ENCODE measurements at regions not wholly inside any gene's neighbourhood (a gene's known extent, or its start where the extent isn't known, plus 50 kb on each side); places are given as distances from the start of the nearest gene placed in this dataset.
"Not testable (repeated sequence)": the region's sequence is repeated elsewhere in the genome, so short reads cannot be mapped to it uniquely, and the experiment has no call there.

GRCh38 chr18:49691177-49691608 is 122.1 kb downstream of the ACAA2 start:
- intact Hi-C loops (cut with DNase I) = no loop called here
- Histone ChIP-seq H3K9me3 (ENCODE audit: control insufficient read depth in 2 of 3, insufficient read depth in 1 of 3, low read length in 3 of 3) (no peaks in the 10 kb centered on the region), H3K27ac (ENCODE audit: low read depth in 2 of 2, low read length in 2 of 2) (no peak overlapping the region), H3K4me3 (ENCODE audit: low read length in 3 of 3) (no peak overlapping the region), H3K36me3 (ENCODE audit: control insufficient read depth in 2 of 3, insufficient read depth in 3 of 3, low read length in 3 of 3) (no peaks in the 10 kb centered on the region), H3K27me3 (ENCODE audit: control insufficient read depth, insufficient read depth, low read length) (no peaks in the 10 kb centered on the region), H3K4me1 (ENCODE audit: control insufficient read depth in 2 of 3, insufficient read depth in 2 of 3, low read depth in 1 of 3, low read length in 3 of 3) (peaks cover 0 to 2% (median 0%) of the 10 kb centered on the region in 3 donors), H3K9ac (ENCODE audit: low read length in 3 of 3) (no peak overlapping the region)
- DNase-seq = no peak
- FAIRE-seq = no peak
- no peak for TF ChIP-seq CTCF (IDR thresholded peaks at IDR 0.05; ENCODE audit: borderline replicate concordance, extremely low read depth, insufficient read depth)

GRCh38 chr18:49690312-49690711 is 123.0 kb downstream of the ACAA2 start:
- FAIRE-seq (no peak), DNase-seq (no peak)
- H3K27ac ChIP-seq (ENCODE audit: low read depth in 2 of 2, low read length in 2 of 2) = no peak overlapping the region
- no peak overlapping the region for H3K9ac ChIP-seq (ENCODE audit: low read length in 3 of 3)
- TF ChIP-seq CTCF (IDR thresholded peaks at IDR 0.05; ENCODE audit: borderline replicate concordance, extremely low read depth, insufficient read depth) = no peak
- peaks cover 0 to 2% (median 0%) of the 10 kb centered on the region in 3 donors for H3K4me1 ChIP-seq (ENCODE audit: control insufficient read depth in 2 of 3, insufficient read depth in 2 of 3, low read depth in 1 of 3, low read length in 3 of 3)
- no peaks in the 10 kb centered on the region for H3K27me3 ChIP-seq (ENCODE audit: control insufficient read depth, insufficient read depth, low read length)
- H3K9me3 ChIP-seq (ENCODE audit: control insufficient read depth in 2 of 3, insufficient read depth in 1 of 3, low read length in 3 of 3) = no peaks in the 10 kb centered on the region
- H3K4me3 ChIP-seq (ENCODE audit: low read length in 3 of 3) = no peak overlapping the region
- no peaks in the 10 kb centered on the region for H3K36me3 ChIP-seq (ENCODE audit: control insufficient read depth in 2 of 3, insufficient read depth in 3 of 3, low read length in 3 of 3)
- intact Hi-C loops (cut with DNase I) = no loop called here

GRCh38 chr18:49685231-49685942 is 123.5 kb downstream of the LIPG start:
- H3K9me3 ChIP-seq (ENCODE audit: control insufficient read depth in 2 of 3, insufficient read depth in 1 of 3, low read length in 3 of 3) = no peaks in the 10 kb centered on the region
- no peak overlapping the region for H3K9ac ChIP-seq (ENCODE audit: low read length in 3 of 3)
- DNase-seq (no peak), FAIRE-seq (no peak)
- TF ChIP-seq CTCF (IDR thresholded peaks at IDR 0.05; ENCODE audit: borderline replicate concordance, extremely low read depth, insufficient read depth) = no peak
- intact Hi-C loops (cut with DNase I) = no loop called here
- H3K27me3 ChIP-seq (ENCODE audit: control insufficient read depth, insufficient read depth, low read length) = no peaks in the 10 kb centered on the region
- no peak overlapping the region for H3K27ac ChIP-seq (ENCODE audit: low read depth in 2 of 2, low read length in 2 of 2)
- H3K36me3 ChIP-seq (ENCODE audit: control insufficient read depth in 2 of 3, insufficient read depth in 3 of 3, low read length in 3 of 3) = no peaks in the 10 kb centered on the region
- H3K4me1 ChIP-seq (ENCODE audit: control insufficient read depth in 2 of 3, insufficient read depth in 2 of 3, low read depth in 1 of 3, low read length in 3 of 3) = peaks cover 0 to 2% (median 0%) of the 10 kb centered on the region in 3 donors
- no peak overlapping the region for H3K4me3 ChIP-seq (ENCODE audit: low read length in 3 of 3)

GRCh38 chr18:49682803-49683190 is 120.9 kb downstream of the LIPG start:
- DNase-seq; H3K36me3 ChIP-seq (ENCODE audit: control insufficient read depth in 2 of 3, insufficient read depth in 3 of 3, low read length in 3 of 3); H3K27me3 ChIP-seq (ENCODE audit: control insufficient read depth, insufficient read depth, low read length); H3K4me1 ChIP-seq (ENCODE audit: control insufficient read depth in 2 of 3, insufficient read depth in 2 of 3, low read depth in 1 of 3, low read length in 3 of 3); intact Hi-C loops (cut with DNase I); H3K4me3 ChIP-seq (ENCODE audit: low read length in 3 of 3); H3K27ac ChIP-seq (ENCODE audit: low read depth in 2 of 2, low read length in 2 of 2); H3K9ac ChIP-seq (ENCODE audit: low read length in 3 of 3); FAIRE-seq; H3K9me3 ChIP-seq (ENCODE audit: control insufficient read depth in 2 of 3, insufficient read depth in 1 of 3, low read length in 3 of 3): not testable (repeated sequence)

Data from kidney (tissue), 13 donors.